ENCODE measurements at regions not wholly inside any gene's neighbourhood (a gene's known extent, or its start where the extent isn't known, plus 50 kb on each side); places are given as distances from the start of the nearest gene placed in this dataset.

- Histone ChIP-seq H3K36me3 (replicated peaks; ENCODE audit: insufficient read depth, low read length) (no peaks in the 10 kb centered on the region), H3F3A (ENCODE audit: insufficient read depth, low read length) (no peaks in the 10 kb centered on the region), H3K27ac (ENCODE audit: low read length) (no peak overlapping the region), H3K9ac (ENCODE audit: low read length) (no peak overlapping the region), H3K4me3 (ENCODE audit: low read length) (no peak overlapping the region), H3K9me3 (replicated peaks; ENCODE audit: insufficient read depth, low read length) (no peaks in the 10 kb centered on the region), H2AFZ (ENCODE audit: low read length) (no peak overlapping the region), H4K20me1 (ENCODE audit: insufficient read depth, low read length) (no peaks in the 10 kb centered on the region), H3K27me3 (replicated peaks; ENCODE audit: insufficient read depth, low read length) (no peaks in the 10 kb centered on the region), H3K4me2 (ENCODE audit: low read depth, low read length) (no peak overlapping the region), H3K4me1 (ENCODE audit: low read length) (no peaks in the 10 kb centered on the region), H3K9me2 (replicated peaks; ENCODE audit: insufficient read depth, low read length) (no peaks in the 10 kb centered on the region), H3K79me2 (ENCODE audit: low read length) (no peaks in the 10 kb centered on the region)
- TF ChIP-seq EZH2 (optimal IDR thresholded peaks at IDR 0.05; ENCODE audit: low read depth, low read length) = no peak
- no peak for TF ChIP-seq CTCF (IDR thresholded peaks at IDR 0.05; ENCODE audit: low read length)
- no peak for TF ChIP-seq EZH2phosphoT487 (IDR thresholded peaks at IDR 0.05; ENCODE audit: low read length)
- no peak for DNase-seq
Observed at GRCh38 chr5:117095346-117096332, 521.0 kb upstream of the SEMA6A start.

GRCh38 chr5:117094114-117094815 lies 519.6 kb upstream of the SEMA6A start:
- no peaks in the 10 kb centered on the region for H3K36me3 ChIP-seq (replicated peaks; ENCODE audit: insufficient read depth, low read length)
- no peak overlapping the region for H3K4me3 ChIP-seq (ENCODE audit: low read length)
- no peaks in the 10 kb centered on the region for H3F3A ChIP-seq (ENCODE audit: insufficient read depth, low read length)
- DNase-seq = no peak
- no peaks in the 10 kb centered on the region for H3K27me3 ChIP-seq (replicated peaks; ENCODE audit: insufficient read depth, low read length)
- no peaks in the 10 kb centered on the region for H3K4me1 ChIP-seq (ENCODE audit: low read length)
- no peaks in the 10 kb centered on the region for H3K79me2 ChIP-seq (ENCODE audit: low read length)
- H3K27ac ChIP-seq (ENCODE audit: low read length) = no peak overlapping the region
- no peak overlapping the region for H2AFZ ChIP-seq (ENCODE audit: low read length)
- no peak overlapping the region for H3K4me2 ChIP-seq (ENCODE audit: low read depth, low read length)
- no peaks in the 10 kb centered on the region for H3K9me3 ChIP-seq (replicated peaks; ENCODE audit: insufficient read depth, low read length)
- no peaks in the 10 kb centered on the region for H3K9me2 ChIP-seq (replicated peaks; ENCODE audit: insufficient read depth, low read length)
- no peak overlapping the region for H3K9ac ChIP-seq (ENCODE audit: low read length)
- no peaks in the 10 kb centered on the region for H4K20me1 ChIP-seq (ENCODE audit: insufficient read depth, low read length)
- TF ChIP-seq EZH2 (optimal IDR thresholded peaks at IDR 0.05; ENCODE audit: low read depth, low read length) (no peak), CTCF (IDR thresholded peaks at IDR 0.05; ENCODE audit: low read length) (no peak), EZH2phosphoT487 (IDR thresholded peaks at IDR 0.05; ENCODE audit: low read length) (no peak)

- Histone ChIP-seq H2AFZ (ENCODE audit: low read length) (no peak overlapping the region), H3F3A (ENCODE audit: insufficient read depth, low read length) (no peaks in the 10 kb centered on the region), H3K27ac (ENCODE audit: low read length) (no peak overlapping the region), H3K4me1 (ENCODE audit: low read length) (no peaks in the 10 kb centered on the region), H3K9me2 (replicated peaks; ENCODE audit: insufficient read depth, low read length) (no peaks in the 10 kb centered on the region), H3K4me2 (ENCODE audit: low read depth, low read length) (no peak overlapping the region), H4K20me1 (ENCODE audit: insufficient read depth, low read length) (no peaks in the 10 kb centered on the region), H3K4me3 (ENCODE audit: low read length) (no peak overlapping the region), H3K36me3 (replicated peaks; ENCODE audit: insufficient read depth, low read length) (no peaks in the 10 kb centered on the region), H3K27me3 (replicated peaks; ENCODE audit: insufficient read depth, low read length) (no peaks in the 10 kb centered on the region), H3K9me3 (replicated peaks; ENCODE audit: insufficient read depth, low read length) (no peaks in the 10 kb centered on the region), H3K9ac (ENCODE audit: low read length) (no peak overlapping the region), H3K79me2 (ENCODE audit: low read length) (no peaks in the 10 kb centered on the region)
- no peak for DNase-seq
- no peak for TF ChIP-seq EZH2phosphoT487 (IDR thresholded peaks at IDR 0.05; ENCODE audit: low read length)
- TF ChIP-seq EZH2 (optimal IDR thresholded peaks at IDR 0.05; ENCODE audit: low read depth, low read length) = no peak
- TF ChIP-seq CTCF (IDR thresholded peaks at IDR 0.05; ENCODE audit: low read length) = no peak
Observed at GRCh38 chr5:117093653-117094052, 519.0 kb upstream of the SEMA6A start.
